Gastroesophageal sphincter (tissue), 4 donors: ENCODE measurements at regions not wholly inside any gene's neighbourhood (a gene's known extent, or its start where the extent isn't known, plus 50 kb on each side); places are given as distances from the start of the nearest gene placed in this dataset.

Experiments
- ATAC-seq: fragments of 150-250 bp; one replicate; pipeline ENCODE4 v1.9.1; 2016; ENCODE audit warnings: mild to moderate bottlenecking, moderate library complexity
- H3K27ac ChIP-seq, 4 donors: fragments of 200-600 bp; sonication (generic) in 3 of 4; 1 replicate in 3 of 4; 2 replicates in 1 of 4; pipeline ENCODE4 v1.5.1; 2016 to 2019
- H3K27me3 ChIP-seq: fragments of 200-600 bp; sonication (generic); one replicate; pipeline ENCODE4 v1.5.1; 2019
- H3K36me3 ChIP-seq, 2 donors: fragments of 200-600 bp; sonication (generic); one replicate each; pipeline ENCODE4 v1.5.1; 2019; ENCODE audit warnings: control low read depth in 1 of 2
- H3K4me1 ChIP-seq, 3 donors: fragments of 200-600 bp; sonication (generic); 1 replicate in 2 of 3; 2 replicates in 1 of 3; pipeline ENCODE4 v1.5.1; 2016 to 2019; ENCODE audit warnings: control low read depth in 2 of 3
- H3K4me3 ChIP-seq, 2 donors: fragments of 200-600 bp; sonication (generic); one replicate each; pipeline ENCODE4 v1.5.1; 2019; ENCODE audit warnings: mild to moderate bottlenecking in 1 of 2, moderate library complexity in 1 of 2
- H3K9me3 ChIP-seq, 3 donors: fragments of 200-600 bp; sonication (generic); one replicate each; pipeline ENCODE4 v1.5.1; 2017 to 2019; ENCODE audit warnings: control low read depth in 2 of 3
- EP300 ChIP-seq: sonication (generic); formaldehyde crosslinking; IDR thresholded peaks from one replicate; pipeline ENCODE4 v1.6.1; 2017; ENCODE audit warnings: antibody characterized with exemption, mild to moderate bottlenecking
- POLR2A ChIP-seq, 2 donors: fragments of 450-650 bp; IDR thresholded peaks; one replicate each; pipeline ENCODE4 v1.6.1; 2017; ENCODE audit warnings: antibody characterized with exemption in 2 of 2, mild to moderate bottlenecking in 2 of 2, moderate library complexity in 1 of 2
- POLR2AphosphoS5 ChIP-seq: sonication (generic); formaldehyde crosslinking; IDR thresholded peaks from one replicate; pipeline ENCODE4 v1.6.1; 2017; ENCODE audit warnings: antibody characterized with exemption
- WGBS, 2 donors: methylation state at CpG; one replicate each; pipeline ENCODE4 v1.1.5; 2018; ENCODE audit warnings: low coverage in 1 of 2; 5-methylcytosine and 5-hydroxymethylcytosine counted together
- TF ChIP-seq, protein P1 (sequence below), 4 experiments: fragments of 200-600 bp in 2 of 4; fragments of 450-650 bp in 2 of 4; sonication (generic) in 1 of 4; IDR thresholded peaks; one replicate each; pipeline ENCODE4 v1.5.1; 2017 to 2019; ENCODE audit warnings: antibody characterized with exemption in 4 of 4, mild to moderate bottlenecking in 2 of 4, moderate library complexity in 2 of 4

DNA sequence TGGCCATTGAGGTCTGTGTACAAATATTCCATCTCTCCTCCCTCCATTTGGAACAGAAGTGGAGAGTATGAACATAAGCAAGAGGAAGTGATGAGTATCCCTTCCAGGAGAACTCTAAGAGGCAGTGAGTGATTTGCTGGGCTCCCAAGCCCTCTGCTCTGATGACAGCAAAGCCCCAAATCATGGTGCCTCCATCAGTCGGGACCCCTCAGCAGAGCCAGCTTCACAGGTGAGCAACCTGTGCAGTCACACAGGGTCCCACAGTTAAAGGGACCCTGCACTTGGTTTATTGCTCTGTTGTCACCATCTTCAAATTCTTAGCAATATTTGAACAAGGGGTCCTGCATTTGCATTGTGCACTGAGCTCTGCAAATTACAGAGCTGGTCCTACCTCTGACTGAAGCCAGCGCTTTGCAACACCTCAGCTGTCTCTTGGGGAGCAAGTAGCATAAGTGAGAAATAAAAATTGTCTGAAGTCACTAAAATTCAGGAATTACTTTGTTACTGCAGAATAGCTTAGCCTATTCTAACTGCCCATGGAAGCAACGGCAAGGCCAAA is 466.4 kb downstream of the MN1 start:
- TF ChIP-seq, protein P1, sequence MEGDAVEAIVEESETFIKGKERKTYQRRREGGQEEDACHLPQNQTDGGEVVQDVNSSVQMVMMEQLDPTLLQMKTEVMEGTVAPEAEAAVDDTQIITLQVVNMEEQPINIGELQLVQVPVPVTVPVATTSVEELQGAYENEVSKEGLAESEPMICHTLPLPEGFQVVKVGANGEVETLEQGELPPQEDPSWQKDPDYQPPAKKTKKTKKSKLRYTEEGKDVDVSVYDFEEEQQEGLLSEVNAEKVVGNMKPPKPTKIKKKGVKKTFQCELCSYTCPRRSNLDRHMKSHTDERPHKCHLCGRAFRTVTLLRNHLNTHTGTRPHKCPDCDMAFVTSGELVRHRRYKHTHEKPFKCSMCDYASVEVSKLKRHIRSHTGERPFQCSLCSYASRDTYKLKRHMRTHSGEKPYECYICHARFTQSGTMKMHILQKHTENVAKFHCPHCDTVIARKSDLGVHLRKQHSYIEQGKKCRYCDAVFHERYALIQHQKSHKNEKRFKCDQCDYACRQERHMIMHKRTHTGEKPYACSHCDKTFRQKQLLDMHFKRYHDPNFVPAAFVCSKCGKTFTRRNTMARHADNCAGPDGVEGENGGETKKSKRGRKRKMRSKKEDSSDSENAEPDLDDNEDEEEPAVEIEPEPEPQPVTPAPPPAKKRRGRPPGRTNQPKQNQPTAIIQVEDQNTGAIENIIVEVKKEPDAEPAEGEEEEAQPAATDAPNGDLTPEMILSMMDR (IDR thresholded peaks at IDR 0.05): no peak
- TF ChIP-seq EP300: no peak
- TF ChIP-seq POLR2AphosphoS5: no peak
- no peak for TF ChIP-seq POLR2A (IDR thresholded peaks at IDR 0.05)
- no peaks in the 10 kb centered on the region for H3K27me3 ChIP-seq
- H3K4me1 ChIP-seq: peaks cover 0 to 12% (median 0%) of the 10 kb centered on the region in 3 donors
- no peak overlapping the region for H3K4me3 ChIP-seq
- ATAC-seq: no peak
- H3K27ac ChIP-seq: no peak overlapping the region
- H3K36me3 ChIP-seq: no peaks in the 10 kb centered on the region
- 67 to 100% methylated on average over 1 to 2 of the region's 3 CpGs for WGBS, 2 donors
- H3K9me3 ChIP-seq: no peaks in the 10 kb centered on the region

- WGBS, 2 donors: 69 to 70% methylated on average over 8 to 9 of the region's 10 CpGs
- peaks cover 0 to 12% (median 0%) of the 10 kb centered on the region in 3 donors for H3K4me1 ChIP-seq
- ATAC-seq: no peak
These were observed 465.1 kb downstream of the MN1 start for GRCh38 chr22:27336151-27337090.

DNA sequence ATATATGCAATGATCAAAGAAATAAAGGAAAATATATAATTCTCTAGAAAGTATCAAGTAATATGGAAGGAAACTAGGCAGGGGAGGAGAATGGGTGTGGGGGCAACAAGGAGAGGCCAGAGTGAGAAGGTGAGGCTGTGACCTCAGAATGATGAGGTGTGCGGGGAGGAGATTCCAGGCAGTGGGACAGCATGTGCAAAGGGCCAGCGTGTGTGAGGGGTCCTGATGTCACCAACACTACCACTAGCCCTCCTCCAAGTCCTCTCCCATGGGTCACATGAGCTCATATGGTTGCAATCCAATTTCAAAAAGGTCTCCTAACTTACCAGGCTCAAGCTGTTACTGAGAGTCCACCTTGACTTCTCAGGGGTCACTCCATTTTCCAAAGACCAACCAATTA is 463.9 kb downstream of the MN1 start:
- TF ChIP-seq POLR2AphosphoS5 (no peak), EP300 (no peak), POLR2A (IDR thresholded peaks at IDR 0.05) (no peak)
- TF ChIP-seq, protein P1 (IDR thresholded peaks at IDR 0.05): no peak
- no peaks in the 10 kb centered on the region for H3K27me3 ChIP-seq
- H3K9me3 ChIP-seq: peaks cover 0 to 17% (median 0%) of the 10 kb centered on the region in 3 donors
- WGBS, 2 donors: 84% methylated on average over 2 of the region's 2 CpGs; no CpG with 5 or more reads in 1 of the 2 donors
- H3K27ac ChIP-seq: no peak overlapping the region
- no peaks in the 10 kb centered on the region for H3K36me3 ChIP-seq
- no peak for ATAC-seq
- no peak overlapping the region for H3K4me3 ChIP-seq
- no peaks in the 10 kb centered on the region for H3K4me1 ChIP-seq

More at GRCh38 chr22:27336151-27337090, 465.1 kb downstream of the MN1 start:
- H3K9me3 ChIP-seq: peaks cover 0 to 5% (median 0%) of the 10 kb centered on the region in 3 donors
- TF ChIP-seq, protein P1 (IDR thresholded peaks at IDR 0.05): no peak
- H3K36me3 ChIP-seq: no peaks in the 10 kb centered on the region
- H3K27me3 ChIP-seq: no peaks in the 10 kb centered on the region
- H3K27ac ChIP-seq: no peak overlapping the region
- no peak overlapping the region for H3K4me3 ChIP-seq

GRCh38 chr22:27340047-27340446 is 461.5 kb downstream of the MN1 start:
- ATAC-seq: no peak
- Histone ChIP-seq H3K4me1 (no peaks in the 10 kb centered on the region), H3K4me3 (no peak overlapping the region), H3K9me3 (peaks cover 0 to 37% (median 0%) of the 10 kb centered on the region in 3 donors), H3K36me3 (no peaks in the 10 kb centered on the region), H3K27ac (no peak overlapping the region), H3K27me3 (no peaks in the 10 kb centered on the region)
- TF ChIP-seq EP300 (no peak), POLR2A (IDR thresholded peaks at IDR 0.05) (no peak), POLR2AphosphoS5 (no peak)
- TF ChIP-seq, protein P1 (IDR thresholded peaks at IDR 0.05): no peak
- 88 to 100% methylated on average over 1 to 2 of the region's 2 CpGs for WGBS, 2 donors
